IMR-90 (cell line): ENCODE measurements at regions not wholly inside any gene's neighbourhood (a gene's known extent, or its start where the extent isn't known, plus 50 kb on each side); places are given as distances from the start of the nearest gene placed in this dataset.

Experiments
- ATAC-seq: fragments of 200-7000 bp; cut with Tn5 transposase; 2 replicates; pipeline ENCODE4 v1.9.1; 2020; ENCODE audit warnings: low read depth, mild to moderate bottlenecking, moderate library complexity
- BruUV-seq: library from RNA; stranded (reverse); fragments of 400-500 nt; replicated peaks from 2 replicates; lab custom pipeline; 2021; lab: Mats Ljungman, UMichigan
- CTCF ChIA-PET: fragments of 300-600 bp; formaldehyde crosslinking; extraction: SDS; loops from one replicate; lab custom pipeline; 2021; ENCODE audit warnings: antibody characterized with exemption; lab: Yijun Ruan, JAX
- POLR2A ChIA-PET: fragments of 300-600 bp; sonication (Branson Sonifier 250); formaldehyde crosslinking; loops from one replicate; lab custom pipeline; 2022; ENCODE audit warnings: antibody characterized with exemption; ENCODE audit not compliant: unreplicated experiment; lab: Charles Lee
- DNase-seq: peaks from one replicate; pipeline ENCODE4 v3.0.0; 2013
- H2AFZ ChIP-seq: replicated peaks from 2 replicates; pipeline ENCODE3; 2013; ENCODE audit warnings: low read length, mild to moderate bottlenecking; ENCODE audit not compliant: poor library complexity
- H2AK5ac ChIP-seq: 2 replicates; pipeline ENCODE4 v1.6.1; 2013; ENCODE audit warnings: low read depth, low read length, inconsistent platforms
- H2AK9ac ChIP-seq: replicated peaks from 2 replicates; pipeline ENCODE3; 2013; ENCODE audit warnings: mild to moderate bottlenecking, low read depth, low read length, moderate library complexity; ENCODE audit not compliant: poor library complexity
- H2BK120ac ChIP-seq: 2 replicates; pipeline ENCODE4 v1.6.1; 2013; ENCODE audit warnings: low read depth, low read length, inconsistent platforms
- H2BK15ac ChIP-seq: 3 replicates; pipeline ENCODE4 v1.6.1; 2013; ENCODE audit warnings: low read depth, low read length, inconsistent platforms
- H2BK20ac ChIP-seq: 2 replicates; pipeline ENCODE4 v1.6.1; 2013; ENCODE audit warnings: low read depth, mild to moderate bottlenecking, inconsistent platforms, low read length, moderate library complexity
- H2BK5ac ChIP-seq: 2 replicates; pipeline ENCODE4 v1.6.1; 2013; ENCODE audit warnings: mild to moderate bottlenecking, low read depth, low read length, inconsistent platforms; ENCODE audit not compliant: poor library complexity, severe bottlenecking
- H3K14ac ChIP-seq: replicated peaks from 2 replicates; pipeline ENCODE4 v1.6.1; 2013; ENCODE audit warnings: low read depth, low read length, inconsistent platforms
- H3K18ac ChIP-seq: 2 replicates; pipeline ENCODE4 v1.6.1; 2013; ENCODE audit warnings: low read depth, low read length, control low read depth
- H3K23ac ChIP-seq: 2 replicates; pipeline ENCODE4 v1.6.1; 2013; ENCODE audit warnings: low read depth, low read length, inconsistent platforms
- H3K27ac ChIP-seq: 2 replicates; pipeline ENCODE4 v1.5.1; 2013; ENCODE audit warnings: mild to moderate bottlenecking, control low read depth, low read length; ENCODE audit not compliant: insufficient read depth
- H3K27me3 ChIP-seq: 2 replicates; pipeline ENCODE4 v1.6.1; 2013; ENCODE audit warnings: low read length; ENCODE audit not compliant: control insufficient read depth, insufficient read depth
- H3K36me3 ChIP-seq: 2 replicates; pipeline ENCODE4 v1.6.1; 2013; ENCODE audit warnings: low read length, mixed read lengths; ENCODE audit not compliant: control insufficient read depth, insufficient read depth
- H3K4ac ChIP-seq: 2 replicates; pipeline ENCODE4 v1.6.1; 2013; ENCODE audit warnings: low read depth, low read length, inconsistent platforms
- H3K4me1 ChIP-seq: 2 replicates; pipeline ENCODE4 v1.6.1; 2013; ENCODE audit warnings: low read length, mixed read lengths; ENCODE audit not compliant: control insufficient read depth, insufficient read depth
- H3K4me2 ChIP-seq: 2 replicates; pipeline ENCODE4 v1.6.1; 2013; ENCODE audit warnings: low read depth, mild to moderate bottlenecking, control low read depth, low read length, moderate library complexity
- H3K4me3 ChIP-seq: 2 replicates; pipeline ENCODE4 v1.5.1; 2013; ENCODE audit warnings: low read depth, mild to moderate bottlenecking, control low read depth, low read length, moderate library complexity; ENCODE audit not compliant: insufficient read depth
- H3K56ac ChIP-seq: 2 replicates; pipeline ENCODE4 v1.6.1; 2013; ENCODE audit warnings: low read length, inconsistent platforms; ENCODE audit not compliant: insufficient read depth; ENCODE audit errors: extremely low read depth
- H3K79me1 ChIP-seq, 2 experiments: 2 replicates each; pipeline ENCODE4 v1.6.1; 2013; ENCODE audit warnings: low read length in 2 of 2, inconsistent platforms in 1 of 2, low read depth in 1 of 2
- H3K9ac ChIP-seq: 2 replicates; pipeline ENCODE4 v1.6.1; 2013; ENCODE audit warnings: low read depth, low read length, control low read depth
- H3K9me1 ChIP-seq: 2 replicates; pipeline ENCODE4 v1.6.1; 2013; ENCODE audit warnings: low read length, inconsistent platforms; ENCODE audit not compliant: insufficient read depth
- H3K9me3 ChIP-seq: 2 replicates; pipeline ENCODE4 v1.6.1; 2013; ENCODE audit warnings: low read length; ENCODE audit not compliant: control insufficient read depth, insufficient read depth
- H4K20me1 ChIP-seq: 2 replicates; pipeline ENCODE4 v1.6.1; 2013; ENCODE audit warnings: low read length, inconsistent platforms; ENCODE audit not compliant: insufficient read depth
- H4K5ac ChIP-seq: 2 replicates; pipeline ENCODE4 v1.6.1; 2013; ENCODE audit warnings: mild to moderate bottlenecking, low read depth, low read length, control low read depth
- H4K8ac ChIP-seq, 2 experiments: 2 replicates each; pipeline ENCODE4 v1.6.1; 2013; ENCODE audit warnings: low read depth in 2 of 2, low read length in 2 of 2, control low read depth in 1 of 2, inconsistent platforms in 1 of 2
- H4K91ac ChIP-seq: 2 replicates; pipeline ENCODE4 v1.6.1; 2013; ENCODE audit warnings: low read depth, low read length, inconsistent platforms; ENCODE audit not compliant: insufficient read depth
- MAFK ChIP-seq: IDR thresholded peaks from 2 replicates; pipeline ENCODE4 v1.6.1; 2012; ENCODE audit warnings: low read depth, low read length, improper control_type of control experiment
- MXI1 ChIP-seq: IDR thresholded peaks from 2 replicates; pipeline ENCODE4 v1.6.1; 2012; ENCODE audit warnings: low read depth, mild to moderate bottlenecking, low read length, moderate library complexity, borderline replicate concordance
- WGBS, 2 experiments: methylation state at CpG; one replicate each; pipeline versions ENCODE4 v1.1.5 to v1.1.7; 2013; ENCODE audit warnings: missing lambda C conversion rate in 2 of 2; ENCODE audit not compliant: insufficient read length in 1 of 2; ENCODE audit errors: extremely low coverage in 2 of 2; 5-methylcytosine and 5-hydroxymethylcytosine counted together
- dilution Hi-C: fragments of 300-500 bp; cut with HindIII; formaldehyde crosslinking; loops from one replicate; pipeline ENCODE4 v1.14.3; 2018; ENCODE audit warnings: low sequenced_read_pairs; ENCODE audit not compliant: unreplicated experiment
- in situ Hi-C: fragments of 300-500 bp; cut with MboI; formaldehyde crosslinking; loops from 3 replicates; pipeline ENCODE4 v1.14.3; 2019; ENCODE audit warnings: low sequenced_read_pairs, inconsistent platforms, mixed read lengths
- intact Hi-C: fragments of 100-400 bp; cut with micrococcal nuclease; formaldehyde crosslinking; loops from 2 replicates; pipeline ENCODE4 v1.10.0; 2022

DNA sequence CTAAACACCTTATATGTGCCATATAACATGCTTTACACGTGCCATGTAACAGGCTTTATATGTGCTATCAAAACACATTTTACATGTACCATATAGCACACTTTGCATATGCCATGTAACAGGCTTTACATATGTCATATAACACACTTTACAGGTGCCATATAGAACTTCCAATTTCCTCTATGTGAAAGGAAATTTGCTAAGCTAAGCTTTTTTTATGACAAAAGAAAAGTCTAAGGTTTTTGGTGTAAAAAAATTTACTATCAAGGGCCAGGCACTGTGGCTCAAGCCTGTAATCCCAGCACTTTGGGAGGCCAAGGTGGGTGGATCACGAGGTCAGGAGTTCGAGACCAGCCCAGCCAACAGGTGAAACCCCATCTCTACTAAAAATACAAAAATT, 136.5 kb downstream of the AKAIN1 start:
- Histone ChIP-seq H3K36me3 (no peaks in the 10 kb centered on the region), H3K14ac (no peak overlapping the region), H3K9ac (no peak overlapping the region), H2AK5ac (no peak overlapping the region), H3K27me3 (no peaks in the 10 kb centered on the region), H3K9me1 (no peaks in the 10 kb centered on the region), H4K8ac (no peak overlapping the region), H3K27ac (no peak overlapping the region), H4K20me1 (no peaks in the 10 kb centered on the region), H2AK9ac (no peak overlapping the region), H3K18ac (no peak overlapping the region), H4K91ac (no peak overlapping the region), H2BK120ac (no peak overlapping the region), H3K79me1 (no peaks in the 10 kb centered on the region), H2BK20ac (no peak overlapping the region), H3K56ac (no peak overlapping the region), H3K9me3 (no peaks in the 10 kb centered on the region; the same call in 1 of the 2 replicates), H3K4me1 (no peaks in the 10 kb centered on the region), H2BK15ac (no peak overlapping the region), H3K4me2 (no peak overlapping the region), H2BK5ac (no peak overlapping the region), H3K4me3 (no peak overlapping the region), H2AFZ (no peak overlapping the region), H3K4ac (no peak overlapping the region), H3K23ac (no peak overlapping the region), H4K5ac (no peak overlapping the region)
- DNase-seq (no peak), ATAC-seq (no peak)
- in situ Hi-C loops (no loop called here), intact Hi-C loops (no loop called here), dilution Hi-C loops (no loop called here)
- 50% methylated on average over 1 of the region's 3 CpGs; no CpG with 5 or more reads in 1 of the 2 experiments for WGBS, 2 experiments
- TF ChIP-seq MAFK (peak; percentile 80), MXI1 (no peak)
- ChIA-PET CTCF (no interaction called here), POLR2A (no interaction called here)
- BruUV-seq: no TSS peak
